Mesendoderm (in vitro differentiated cells): ENCODE measurements at regions not wholly inside any gene's neighbourhood (a gene's known extent, or its start where the extent isn't known, plus 50 kb on each side); places are given as distances from the start of the nearest gene placed in this dataset.

Experiments used
- DNase-seq: peaks from one replicate; pipeline ENCODE4 v3.0.0; 2013
- H2AK5ac ChIP-seq: 2 replicates; pipeline ENCODE4 v1.6.1; 2013; ENCODE audit warnings: low read length, inconsistent platforms
- H2BK120ac ChIP-seq: 2 replicates; pipeline ENCODE4 v1.6.1; 2013; ENCODE audit warnings: low read depth, mild to moderate bottlenecking, low read length, moderate library complexity, mixed read lengths
- H2BK15ac ChIP-seq: replicated peaks from 2 replicates; pipeline ENCODE4 v1.6.1; 2013; ENCODE audit warnings: low read depth, mild to moderate bottlenecking, moderate library complexity
- H2BK5ac ChIP-seq: 2 replicates; pipeline ENCODE4 v1.6.1; 2013; ENCODE audit warnings: low read length, inconsistent platforms
- H3K18ac ChIP-seq: 2 replicates; pipeline ENCODE4 v1.6.1; 2013; ENCODE audit warnings: mild to moderate bottlenecking, low read length, mixed read lengths
- H3K23ac ChIP-seq: one replicate; pipeline ENCODE4 v1.6.1; 2013; ENCODE audit warnings: low read length
- H3K27ac ChIP-seq: 2 replicates; pipeline ENCODE4 v1.5.1; 2013; ENCODE audit warnings: low read depth, mild to moderate bottlenecking, inconsistent platforms, low read length, moderate library complexity
- H3K27me3 ChIP-seq: 2 replicates; pipeline ENCODE4 v1.6.1; 2013; ENCODE audit warnings: low read length, control low read depth, mild to moderate bottlenecking, inconsistent platforms; ENCODE audit not compliant: insufficient read depth, poor library complexity
- H3K36me3 ChIP-seq: 2 replicates; pipeline ENCODE4 v1.6.1; 2013; ENCODE audit warnings: low read length, inconsistent platforms; ENCODE audit not compliant: control insufficient read depth, insufficient read depth
- H3K4ac ChIP-seq: one replicate; pipeline ENCODE4 v1.6.1; 2013; ENCODE audit warnings: low read depth, mild to moderate bottlenecking, low read length, moderate library complexity
- H3K4me1 ChIP-seq: 2 replicates; pipeline ENCODE4 v1.6.1; 2013; ENCODE audit warnings: low read depth, low read length, inconsistent platforms; ENCODE audit not compliant: control insufficient read depth
- H3K4me2 ChIP-seq: 2 replicates; pipeline ENCODE4 v1.6.1; 2013; ENCODE audit warnings: low read length
- H3K4me3 ChIP-seq: 2 replicates; pipeline ENCODE4 v1.5.1; 2013; ENCODE audit warnings: mild to moderate bottlenecking, low read length
- H3K56ac ChIP-seq: one replicate; pipeline ENCODE4 v1.6.1; 2013; ENCODE audit warnings: low read length
- H3K79me1 ChIP-seq: 2 replicates; pipeline ENCODE4 v1.6.1; 2013; ENCODE audit warnings: low read length, inconsistent platforms
- H3K79me2 ChIP-seq: 2 replicates; pipeline ENCODE4 v1.6.1; 2013; ENCODE audit warnings: mild to moderate bottlenecking, low read length; ENCODE audit not compliant: control insufficient read depth, insufficient read depth
- H3K9ac ChIP-seq: 2 replicates; pipeline ENCODE4 v1.6.1; 2013; ENCODE audit warnings: low read length, inconsistent platforms
- H4K5ac ChIP-seq: one replicate; pipeline ENCODE4 v1.6.1; 2013; ENCODE audit warnings: low read length
- H4K8ac ChIP-seq: one replicate; pipeline ENCODE4 v1.6.1; 2013; ENCODE audit warnings: low read depth, mild to moderate bottlenecking, control low read depth, low read length, moderate library complexity
- WGBS: extraction: QIAGEN DNeasy Blood & Tissue Kit; methylation state at CpG from one replicate; pipeline ENCODE4 v1.1.7; 2013; ENCODE audit warnings: low lambda C conversion rate, missing lambda C conversion rate; ENCODE audit not compliant: insufficient coverage; ENCODE audit errors: extremely low coverage; 5-methylcytosine and 5-hydroxymethylcytosine counted together

- Histone ChIP-seq H3K27me3 (no peaks in the 10 kb centered on the region), H4K8ac (no peak overlapping the region), H2BK120ac (no peak overlapping the region), H2BK5ac (no peak overlapping the region), H3K4me2 (no peak overlapping the region), H3K4me3 (no peak overlapping the region), H3K23ac (no peak overlapping the region), H3K18ac (no peak overlapping the region), H3K79me2 (no peaks in the 10 kb centered on the region), H3K27ac (no peak overlapping the region), H3K36me3 (no peaks in the 10 kb centered on the region), H2AK5ac (no peak overlapping the region), H3K4ac (no peak overlapping the region), H4K5ac (no peak overlapping the region), H3K4me1 (no peaks in the 10 kb centered on the region), H3K79me1 (no peaks in the 10 kb centered on the region), H3K9ac (no peak overlapping the region), H2BK15ac (no peak overlapping the region), H3K56ac (no peak overlapping the region)
- DNase-seq = peak; percentile 38
- WGBS = no CpG with 5 or more reads among the region's 3 CpGs
These were observed 887.3 kb downstream of the CDH8 start for GRCh38 chr16:61148930-61149329.

GRCh38 chr16:61146429-61146828, 889.8 kb downstream of the CDH8 start:
- no peak overlapping the region for H2BK15ac ChIP-seq
- H3K79me1 ChIP-seq = no peaks in the 10 kb centered on the region
- H4K8ac ChIP-seq = no peak overlapping the region
- H3K79me2 ChIP-seq = no peaks in the 10 kb centered on the region
- H2AK5ac ChIP-seq = no peak overlapping the region
- H3K36me3 ChIP-seq = no peaks in the 10 kb centered on the region
- DNase-seq = no peak
- H3K56ac ChIP-seq = no peak overlapping the region
- WGBS = no CpG with 5 or more reads among the region's 1 CpG
- no peak overlapping the region for H3K27ac ChIP-seq
- no peak overlapping the region for H3K18ac ChIP-seq
- H2BK120ac ChIP-seq = no peak overlapping the region
- no peaks in the 10 kb centered on the region for H3K27me3 ChIP-seq
- H3K4me3 ChIP-seq = no peak overlapping the region
- no peak overlapping the region for H4K5ac ChIP-seq
- no peak overlapping the region for H3K23ac ChIP-seq
- no peak overlapping the region for H3K4ac ChIP-seq
- no peak overlapping the region for H2BK5ac ChIP-seq
- no peak overlapping the region for H3K9ac ChIP-seq
- no peak overlapping the region for H3K4me2 ChIP-seq
- no peaks in the 10 kb centered on the region for H3K4me1 ChIP-seq

GRCh38 chr16:61131447-61131846, 904.8 kb downstream of the CDH8 start:
- Histone ChIP-seq H3K27me3 (no peaks in the 10 kb centered on the region), H3K4ac (no peak overlapping the region), H2BK15ac (no peak overlapping the region), H2AK5ac (no peak overlapping the region), H2BK5ac (no peak overlapping the region), H3K18ac (no peak overlapping the region), H3K79me1 (no peaks in the 10 kb centered on the region), H3K4me3 (no peak overlapping the region), H4K5ac (no peak overlapping the region), H3K36me3 (no peaks in the 10 kb centered on the region), H3K56ac (no peak overlapping the region), H3K27ac (no peak overlapping the region), H3K23ac (no peak overlapping the region), H3K79me2 (no peaks in the 10 kb centered on the region), H3K9ac (no peak overlapping the region), H4K8ac (no peak overlapping the region), H2BK120ac (no peak overlapping the region), H3K4me1 (no peaks in the 10 kb centered on the region), H3K4me2 (no peak overlapping the region)
- DNase-seq = peak; percentile 5

GRCh38 chr16:61128545-61129323, 907.5 kb downstream of the CDH8 start:
- no peak overlapping the region for H4K5ac ChIP-seq
- no CpG with 5 or more reads among the region's 54 CpGs for WGBS
- H2BK120ac ChIP-seq = no peak overlapping the region
- H3K9ac ChIP-seq = no peak overlapping the region
- no peaks in the 10 kb centered on the region for H3K4me1 ChIP-seq
- no peak overlapping the region for H3K4me3 ChIP-seq
- H3K56ac ChIP-seq = no peak overlapping the region
- no peak overlapping the region for H3K4me2 ChIP-seq
- no peak for DNase-seq
- H3K18ac ChIP-seq = no peak overlapping the region
- no peaks in the 10 kb centered on the region for H3K79me1 ChIP-seq
- no peak overlapping the region for H2AK5ac ChIP-seq
- H4K8ac ChIP-seq = no peak overlapping the region
- H3K36me3 ChIP-seq = no peaks in the 10 kb centered on the region
- H3K23ac ChIP-seq = no peak overlapping the region
- H2BK15ac ChIP-seq = no peak overlapping the region
- H3K27ac ChIP-seq = no peak overlapping the region
- no peak overlapping the region for H3K4ac ChIP-seq
- H3K27me3 ChIP-seq = no peaks in the 10 kb centered on the region
- no peak overlapping the region for H2BK5ac ChIP-seq
- no peaks in the 10 kb centered on the region for H3K79me2 ChIP-seq

GRCh38 chr16:61105544-61105943, 930.7 kb downstream of the CDH8 start:
- H3K79me2 ChIP-seq = no peaks in the 10 kb centered on the region
- H3K9ac ChIP-seq = no peak overlapping the region
- no peak overlapping the region for H3K23ac ChIP-seq
- H3K36me3 ChIP-seq = no peaks in the 10 kb centered on the region
- no peaks in the 10 kb centered on the region for H3K4me1 ChIP-seq
- H2AK5ac ChIP-seq = no peak overlapping the region
- no peak overlapping the region for H4K5ac ChIP-seq
- H3K4ac ChIP-seq = no peak overlapping the region
- no peak overlapping the region for H4K8ac ChIP-seq
- no CpG with 5 or more reads among the region's 3 CpGs for WGBS
- H3K18ac ChIP-seq = no peak overlapping the region
- no peak overlapping the region for H3K56ac ChIP-seq
- H3K4me2 ChIP-seq = no peak overlapping the region
- H3K27ac ChIP-seq = no peak overlapping the region
- no peaks in the 10 kb centered on the region for H3K79me1 ChIP-seq
- no peak overlapping the region for H2BK15ac ChIP-seq
- no peak overlapping the region for H2BK5ac ChIP-seq
- H3K4me3 ChIP-seq = no peak overlapping the region
- no peak overlapping the region for H2BK120ac ChIP-seq
- H3K27me3 ChIP-seq = no peaks in the 10 kb centered on the region
- DNase-seq = peak; percentile 2

GRCh38 chr16:61098505-61098904, 937.7 kb downstream of the CDH8 start:
- H3K27me3 ChIP-seq = no peaks in the 10 kb centered on the region
- H3K4ac ChIP-seq = no peak overlapping the region
- no peak overlapping the region for H4K8ac ChIP-seq
- no peak overlapping the region for H3K9ac ChIP-seq
- no peak overlapping the region for H3K4me3 ChIP-seq
- H2BK120ac ChIP-seq = no peak overlapping the region
- H2BK5ac ChIP-seq = no peak overlapping the region
- H3K36me3 ChIP-seq = no peaks in the 10 kb centered on the region
- no peak overlapping the region for H2AK5ac ChIP-seq
- WGBS = no CpG with 5 or more reads among the region's 2 CpGs
- H3K79me1 ChIP-seq = no peaks in the 10 kb centered on the region
- H3K56ac ChIP-seq = no peak overlapping the region
- H3K4me2 ChIP-seq = no peak overlapping the region
- no peak overlapping the region for H2BK15ac ChIP-seq
- no peaks in the 10 kb centered on the region for H3K79me2 ChIP-seq
- no peak overlapping the region for H4K5ac ChIP-seq
- H3K27ac ChIP-seq = no peak overlapping the region
- H3K4me1 ChIP-seq = no peaks in the 10 kb centered on the region
- no peak for DNase-seq
- H3K23ac ChIP-seq = no peak overlapping the region
- H3K18ac ChIP-seq = no peak overlapping the region
